ENCODE measurements at regions not wholly inside any gene's neighbourhood (a gene's known extent, or its start where the extent isn't known, plus 50 kb on each side); places are given as distances from the start of the nearest gene placed in this dataset.

GRCh38 chr6:132101535-132101934 lies 150.4 kb upstream of the CCN2 start:
- H3K79me2 ChIP-seq, result no peaks in the 10 kb centered on the region
- H3K4me1 ChIP-seq (ENCODE audit: insufficient read depth), result no peaks in the 10 kb centered on the region
- H3K4me2 ChIP-seq, result no peak overlapping the region
- H3K36me3 ChIP-seq (replicated peaks; ENCODE audit: insufficient read depth, low read depth), result no peaks in the 10 kb centered on the region
- H3K27me3 ChIP-seq, result no peaks in the 10 kb centered on the region
- TF ChIP-seq CTCF (IDR thresholded peaks at IDR 0.05; ENCODE audit: poor library complexity) (no peak), EZH2 (IDR thresholded peaks at IDR 0.05; ENCODE audit: borderline replicate concordance) (no peak), EZH2phosphoT487 (IDR thresholded peaks at IDR 0.05; ENCODE audit: low read depth, severe bottlenecking, unreplicated experiment) (no peak)
- H2AFZ ChIP-seq, result no peak overlapping the region
- no peaks in the 10 kb centered on the region for H3K9me2 ChIP-seq (replicated peaks; ENCODE audit: insufficient read depth)
- no peak overlapping the region for H3K27ac ChIP-seq
- H4K20me1 ChIP-seq (ENCODE audit: insufficient read depth, poor library complexity, severe bottlenecking), result no peaks in the 10 kb centered on the region
- H3K4me3 ChIP-seq, result no peak overlapping the region
- H3K9me3 ChIP-seq (ENCODE audit: low read depth), result no peaks in the 10 kb centered on the region
- 82% methylated on average over 3 of the region's 3 CpGs for WGBS (ENCODE audit: low lambda C conversion rate, missing lambda C conversion rate)
- DNase-seq (ENCODE audit: low spot score), result no peak

- H4K20me1 ChIP-seq (ENCODE audit: insufficient read depth, poor library complexity, severe bottlenecking), result no peaks in the 10 kb centered on the region
- DNase-seq (ENCODE audit: low spot score), result no peak
- no peak overlapping the region for H3K4me2 ChIP-seq
- no peaks in the 10 kb centered on the region for H3K79me2 ChIP-seq
- H3K27ac ChIP-seq, result no peak overlapping the region
- WGBS (ENCODE audit: low lambda C conversion rate, missing lambda C conversion rate), result 86% methylated on average over 4 of the region's 4 CpGs
- H2AFZ ChIP-seq, result no peak overlapping the region
- H3K36me3 ChIP-seq (replicated peaks; ENCODE audit: insufficient read depth, low read depth), result no peaks in the 10 kb centered on the region
- TF ChIP-seq EZH2phosphoT487 (IDR thresholded peaks at IDR 0.05; ENCODE audit: low read depth, severe bottlenecking, unreplicated experiment), result no peak
- TF ChIP-seq EZH2 (IDR thresholded peaks at IDR 0.05; ENCODE audit: borderline replicate concordance), result no peak
- TF ChIP-seq CTCF (IDR thresholded peaks at IDR 0.05; ENCODE audit: poor library complexity), result no peak
- H3K4me1 ChIP-seq (ENCODE audit: insufficient read depth), result no peaks in the 10 kb centered on the region
- no peaks in the 10 kb centered on the region for H3K27me3 ChIP-seq
- H3K4me3 ChIP-seq, result no peak overlapping the region
- H3K9me2 ChIP-seq (replicated peaks; ENCODE audit: insufficient read depth), result no peaks in the 10 kb centered on the region
- no peaks in the 10 kb centered on the region for H3K9me3 ChIP-seq (ENCODE audit: low read depth)
These were observed 149.3 kb upstream of the CCN2 start for GRCh38 chr6:132100388-132100990.

- no peaks in the 10 kb centered on the region for H3K79me2 ChIP-seq
- WGBS (ENCODE audit: low lambda C conversion rate, missing lambda C conversion rate), result 96% methylated on average over 5 of the region's 5 CpGs
- H3K27me3 ChIP-seq, result no peaks in the 10 kb centered on the region
- no peaks in the 10 kb centered on the region for H3K9me3 ChIP-seq (ENCODE audit: low read depth)
- no peaks in the 10 kb centered on the region for H3K4me1 ChIP-seq (ENCODE audit: insufficient read depth)
- no peak for DNase-seq (ENCODE audit: low spot score)
- no peak overlapping the region for H2AFZ ChIP-seq
- H4K20me1 ChIP-seq (ENCODE audit: insufficient read depth, poor library complexity, severe bottlenecking), result no peaks in the 10 kb centered on the region
- H3K4me2 ChIP-seq, result no peak overlapping the region
- no peaks in the 10 kb centered on the region for H3K36me3 ChIP-seq (replicated peaks; ENCODE audit: insufficient read depth, low read depth)
- H3K9me2 ChIP-seq (replicated peaks; ENCODE audit: insufficient read depth), result no peaks in the 10 kb centered on the region
- TF ChIP-seq EZH2phosphoT487 (IDR thresholded peaks at IDR 0.05; ENCODE audit: low read depth, severe bottlenecking, unreplicated experiment) (no peak), EZH2 (IDR thresholded peaks at IDR 0.05; ENCODE audit: borderline replicate concordance) (no peak), CTCF (IDR thresholded peaks at IDR 0.05; ENCODE audit: poor library complexity) (no peak)
- H3K27ac ChIP-seq, result no peak overlapping the region
- H3K4me3 ChIP-seq, result no peak overlapping the region
These were observed 145.8 kb upstream of the CCN2 start for GRCh38 chr6:132096996-132097395.
